Neural cell (in vitro differentiated cells): ENCODE measurements at regions not wholly inside any gene's neighbourhood (a gene's known extent, or its start where the extent isn't known, plus 50 kb on each side); places are given as distances from the start of the nearest gene placed in this dataset.

ENCODE experiments used
- H2AFZ ChIP-seq: fragments of 200-600, 300-800 bp; sonication (generic), shearing (Covaris generic); 2 replicates; pipeline ENCODE4 v1.6.0; 2014; ENCODE audit warnings: low read depth, mild to moderate bottlenecking, antibody characterized with exemption, low read length, moderate library complexity
- H3F3A ChIP-seq: fragments of 200-600 bp; shearing (Covaris generic); 2 replicates; pipeline ENCODE4 v1.6.1; 2016; ENCODE audit warnings: mild to moderate bottlenecking, moderate library complexity, mixed read lengths, antibody characterized with exemption, low read length; ENCODE audit not compliant: insufficient read depth, poor library complexity, severe bottlenecking
- H3K27ac ChIP-seq: fragments of 200-600, 300-800 bp; sonication (generic), shearing (Covaris generic); 2 replicates; pipeline ENCODE4 v1.5.1; 2014; ENCODE audit warnings: mild to moderate bottlenecking, low read length, moderate library complexity
- H3K27me3 ChIP-seq: fragments of 300-800, 200-600 bp; sonication (generic), shearing (Covaris generic); 2 replicates; pipeline ENCODE4 v1.6.0; 2014; ENCODE audit warnings: mild to moderate bottlenecking, low read depth, low read length, moderate library complexity; ENCODE audit not compliant: insufficient read depth
- H3K36me3 ChIP-seq: fragments of 300-800, 200-600 bp; sonication (generic), shearing (Covaris generic); 2 replicates; pipeline ENCODE4 v1.5.1; 2014; ENCODE audit warnings: mild to moderate bottlenecking, antibody characterized with exemption, low read length, moderate library complexity; ENCODE audit not compliant: insufficient read depth
- H3K4me2 ChIP-seq: fragments of 300-800, 200-600 bp; sonication (generic), shearing (Covaris generic); 2 replicates; pipeline ENCODE4 v1.6.0; 2014; ENCODE audit warnings: mild to moderate bottlenecking, low read length
- H3K4me3 ChIP-seq: fragments of 300-800, 200-600 bp; sonication (generic), shearing (Covaris generic); 2 replicates; pipeline ENCODE4 v1.5.1; 2014; ENCODE audit warnings: mild to moderate bottlenecking, low read length, moderate library complexity
- H3K79me2 ChIP-seq: fragments of 200-600 bp; shearing (Covaris generic); replicated peaks from 2 replicates; pipeline ENCODE4 v1.6.0; 2014; ENCODE audit warnings: mild to moderate bottlenecking, low read length, moderate library complexity; ENCODE audit not compliant: insufficient read depth
- H3K9ac ChIP-seq: fragments of 300-800, 200-600 bp; sonication (generic), shearing (Covaris generic); 2 replicates; pipeline ENCODE4 v1.6.1; 2016; ENCODE audit warnings: mild to moderate bottlenecking, low read length, mixed read lengths
- H3K9me2 ChIP-seq: fragments of 200-600 bp; shearing (Covaris generic); 2 replicates; pipeline ENCODE4 v1.6.1; 2016; ENCODE audit warnings: mild to moderate bottlenecking, low read length, mixed read lengths; ENCODE audit not compliant: insufficient read depth
- H3K9me3 ChIP-seq: fragments of 200-600, 300-800 bp; sonication (generic), shearing (Covaris generic); 2 replicates; pipeline ENCODE4 v1.6.1; 2016; ENCODE audit warnings: mild to moderate bottlenecking, mixed run types, low read length, moderate library complexity, mixed read lengths
- H4K20me1 ChIP-seq: fragments of 200-600 bp; shearing (Covaris generic); 2 replicates; pipeline ENCODE4 v1.6.1; 2016; ENCODE audit warnings: mild to moderate bottlenecking, mixed run types; ENCODE audit not compliant: insufficient read depth
- EP300 ChIP-seq: fragments of 450-650 bp; conservative IDR thresholded peaks from 2 replicates; pipeline ENCODE4 v1.6.1; 2014; ENCODE audit warnings: antibody characterized with exemption, mild to moderate bottlenecking, moderate library complexity; ENCODE audit not compliant: poor library complexity, severe bottlenecking
- EZH2 ChIP-seq: fragments of 200-600, 300-800 bp; shearing (Covaris generic), sonication (generic); IDR thresholded peaks from 2 replicates; pipeline ENCODE4 v1.6.1; 2014; ENCODE audit warnings: antibody characterized with exemption, low read length, borderline replicate concordance, mild to moderate bottlenecking; ENCODE audit not compliant: insufficient read depth, poor library complexity, severe bottlenecking
- POLR2AphosphoS5 ChIP-seq: IDR thresholded peaks from 2 replicates; pipeline ENCODE4 v1.6.1; 2012
- RAD21 ChIP-seq: fragments of 450-650 bp; conservative IDR thresholded peaks from 2 replicates; pipeline ENCODE4 v1.6.1; 2014; ENCODE audit warnings: antibody characterized with exemption, mild to moderate bottlenecking, moderate library complexity
- TAF1 ChIP-seq: IDR thresholded peaks from 2 replicates; pipeline ENCODE4 v1.6.1; 2012; ENCODE audit warnings: low read depth
- TF ChIP-seq, protein P1 (sequence below): IDR thresholded peaks from 2 replicates; pipeline ENCODE4 v1.6.1; 2012; ENCODE audit warnings: borderline replicate concordance
- TF ChIP-seq, protein P2 (sequence below): fragments of 450-650 bp; IDR thresholded peaks from 2 replicates; pipeline ENCODE4 v1.5.1; 2014; ENCODE audit warnings: antibody characterized with exemption, mild to moderate bottlenecking, moderate library complexity; ENCODE audit not compliant: poor library complexity, severe bottlenecking

DNA sequence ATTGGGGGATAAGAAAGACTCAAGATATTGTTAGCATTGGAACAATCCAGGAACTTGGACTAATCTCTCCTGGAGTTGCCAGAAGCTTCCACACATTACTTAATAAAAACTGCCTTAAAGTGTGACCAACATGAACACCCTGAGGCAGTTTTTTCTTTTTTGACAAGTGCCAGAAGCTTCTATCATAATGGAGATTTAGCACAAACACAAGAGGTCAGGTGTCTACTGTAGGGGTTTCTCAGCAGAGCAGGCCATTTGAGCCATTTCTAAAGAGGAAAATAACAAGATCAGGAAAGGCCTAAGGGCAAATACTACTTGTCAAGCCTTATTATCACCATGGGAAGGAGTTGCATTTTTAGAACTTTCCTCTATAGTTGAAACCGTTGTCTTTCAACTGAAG, 361.5 kb downstream of the EPM2A start:
- no peak overlapping the region for H3K9ac ChIP-seq
- H3K9me3 ChIP-seq = no peaks in the 10 kb centered on the region
- H3K36me3 ChIP-seq = no peaks in the 10 kb centered on the region
- no peak overlapping the region for H3K4me2 ChIP-seq
- no peak overlapping the region for H3K4me3 ChIP-seq
- no peak overlapping the region for H3K27ac ChIP-seq
- no peak overlapping the region for H2AFZ ChIP-seq
- no peaks in the 10 kb centered on the region for H3K79me2 ChIP-seq
- TF ChIP-seq, protein P1, sequence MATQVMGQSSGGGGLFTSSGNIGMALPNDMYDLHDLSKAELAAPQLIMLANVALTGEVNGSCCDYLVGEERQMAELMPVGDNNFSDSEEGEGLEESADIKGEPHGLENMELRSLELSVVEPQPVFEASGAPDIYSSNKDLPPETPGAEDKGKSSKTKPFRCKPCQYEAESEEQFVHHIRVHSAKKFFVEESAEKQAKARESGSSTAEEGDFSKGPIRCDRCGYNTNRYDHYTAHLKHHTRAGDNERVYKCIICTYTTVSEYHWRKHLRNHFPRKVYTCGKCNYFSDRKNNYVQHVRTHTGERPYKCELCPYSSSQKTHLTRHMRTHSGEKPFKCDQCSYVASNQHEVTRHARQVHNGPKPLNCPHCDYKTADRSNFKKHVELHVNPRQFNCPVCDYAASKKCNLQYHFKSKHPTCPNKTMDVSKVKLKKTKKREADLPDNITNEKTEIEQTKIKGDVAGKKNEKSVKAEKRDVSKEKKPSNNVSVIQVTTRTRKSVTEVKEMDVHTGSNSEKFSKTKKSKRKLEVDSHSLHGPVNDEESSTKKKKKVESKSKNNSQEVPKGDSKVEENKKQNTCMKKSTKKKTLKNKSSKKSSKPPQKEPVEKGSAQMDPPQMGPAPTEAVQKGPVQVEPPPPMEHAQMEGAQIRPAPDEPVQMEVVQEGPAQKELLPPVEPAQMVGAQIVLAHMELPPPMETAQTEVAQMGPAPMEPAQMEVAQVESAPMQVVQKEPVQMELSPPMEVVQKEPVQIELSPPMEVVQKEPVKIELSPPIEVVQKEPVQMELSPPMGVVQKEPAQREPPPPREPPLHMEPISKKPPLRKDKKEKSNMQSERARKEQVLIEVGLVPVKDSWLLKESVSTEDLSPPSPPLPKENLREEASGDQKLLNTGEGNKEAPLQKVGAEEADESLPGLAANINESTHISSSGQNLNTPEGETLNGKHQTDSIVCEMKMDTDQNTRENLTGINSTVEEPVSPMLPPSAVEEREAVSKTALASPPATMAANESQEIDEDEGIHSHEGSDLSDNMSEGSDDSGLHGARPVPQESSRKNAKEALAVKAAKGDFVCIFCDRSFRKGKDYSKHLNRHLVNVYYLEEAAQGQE = no peak
- TF ChIP-seq POLR2AphosphoS5 = peak; percentile 49
- H3K9me2 ChIP-seq = no peaks in the 10 kb centered on the region
- H3F3A ChIP-seq = no peaks in the 10 kb centered on the region
- H4K20me1 ChIP-seq = no peaks in the 10 kb centered on the region
- no peaks in the 10 kb centered on the region for H3K27me3 ChIP-seq

GRCh38 chr6:145374570-145374969, 360.8 kb downstream of the EPM2A start:
- Histone ChIP-seq H3K4me2 (no peak overlapping the region), H3K9ac (no peak overlapping the region), H3F3A (no peaks in the 10 kb centered on the region), H3K79me2 (no peaks in the 10 kb centered on the region), H3K36me3 (no peaks in the 10 kb centered on the region), H3K27ac (no peak overlapping the region), H3K27me3 (no peaks in the 10 kb centered on the region), H2AFZ (no peak overlapping the region), H4K20me1 (no peaks in the 10 kb centered on the region), H3K9me3 (no peaks in the 10 kb centered on the region), H3K9me2 (no peaks in the 10 kb centered on the region), H3K4me3 (no peak overlapping the region)
- TF ChIP-seq, protein P1 = no peak
- TF ChIP-seq, protein P2, sequence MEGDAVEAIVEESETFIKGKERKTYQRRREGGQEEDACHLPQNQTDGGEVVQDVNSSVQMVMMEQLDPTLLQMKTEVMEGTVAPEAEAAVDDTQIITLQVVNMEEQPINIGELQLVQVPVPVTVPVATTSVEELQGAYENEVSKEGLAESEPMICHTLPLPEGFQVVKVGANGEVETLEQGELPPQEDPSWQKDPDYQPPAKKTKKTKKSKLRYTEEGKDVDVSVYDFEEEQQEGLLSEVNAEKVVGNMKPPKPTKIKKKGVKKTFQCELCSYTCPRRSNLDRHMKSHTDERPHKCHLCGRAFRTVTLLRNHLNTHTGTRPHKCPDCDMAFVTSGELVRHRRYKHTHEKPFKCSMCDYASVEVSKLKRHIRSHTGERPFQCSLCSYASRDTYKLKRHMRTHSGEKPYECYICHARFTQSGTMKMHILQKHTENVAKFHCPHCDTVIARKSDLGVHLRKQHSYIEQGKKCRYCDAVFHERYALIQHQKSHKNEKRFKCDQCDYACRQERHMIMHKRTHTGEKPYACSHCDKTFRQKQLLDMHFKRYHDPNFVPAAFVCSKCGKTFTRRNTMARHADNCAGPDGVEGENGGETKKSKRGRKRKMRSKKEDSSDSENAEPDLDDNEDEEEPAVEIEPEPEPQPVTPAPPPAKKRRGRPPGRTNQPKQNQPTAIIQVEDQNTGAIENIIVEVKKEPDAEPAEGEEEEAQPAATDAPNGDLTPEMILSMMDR = no peak
- TF ChIP-seq RAD21 = no peak
- TF ChIP-seq EP300 = no peak
- no peak for TF ChIP-seq EZH2
- TF ChIP-seq TAF1 = no peak
- TF ChIP-seq POLR2AphosphoS5 = no peak
